COLO668 (cell line): ENCODE measurements at regions not wholly inside any gene's neighbourhood (a gene's known extent, or its start where the extent isn't known, plus 50 kb on each side); places are given as distances from the start of the nearest gene placed in this dataset.
"Not testable (repeated sequence)": the region's sequence is repeated elsewhere in the genome, so short reads cannot be mapped to it uniquely, and the experiment has no call there.

Experiments
- DNase-seq: peaks from one replicate; lab custom pipeline; 2025; ENCODE audit not compliant: unreplicated experiment; lab: John Stamatoyannopoulos, UW

- DNase-seq: no peak
Measured at GRCh38 chr12:92404259-92404894, 258.7 kb upstream of the BTG1 start.

GRCh38 chr12:92403210-92404175 is 257.8 kb upstream of the BTG1 start:
- DNase-seq: no peak

GRCh38 chr12:92402415-92402814 is 256.8 kb upstream of the BTG1 start:
- no peak for DNase-seq

- no peak for DNase-seq
Measured at GRCh38 chr12:92400006-92400405, 254.4 kb upstream of the BTG1 start.

- no peak for DNase-seq
Measured at GRCh38 chr12:92398565-92399309, 253.1 kb upstream of the BTG1 start.

GRCh38 chr12:92396647-92397252 is 251.1 kb upstream of the BTG1 start:
- DNase-seq: no peak

GRCh38 chr12:92395322-92395721 is 249.7 kb upstream of the BTG1 start:
- DNase-seq: no peak

GRCh38 chr12:92394895-92395294 is 249.2 kb upstream of the BTG1 start:
- DNase-seq: no peak

GRCh38 chr12:92393504-92393903 is 247.9 kb upstream of the BTG1 start:
- DNase-seq: peak; percentile 22

GRCh38 chr12:92391726-92392125 is 246.1 kb upstream of the BTG1 start:
- not testable (repeated sequence) for DNase-seq

GRCh38 chr12:92389466-92389865 is 243.8 kb upstream of the BTG1 start:
- DNase-seq: no peak

GRCh38 chr12:92385296-92385695 is 239.7 kb upstream of the BTG1 start:
- no peak for DNase-seq

GRCh38 chr12:92384571-92384970 is 238.9 kb upstream of the BTG1 start:
- DNase-seq: no peak

- DNase-seq: no peak
Measured at GRCh38 chr12:92382383-92382878, 236.8 kb upstream of the BTG1 start.

- DNase-seq: no peak
Measured at GRCh38 chr12:92381856-92382255, 236.2 kb upstream of the BTG1 start.

- no peak for DNase-seq
Measured at GRCh38 chr12:92378682-92379479, 233.2 kb upstream of the BTG1 start.

- DNase-seq: not testable (repeated sequence)
Measured at GRCh38 chr12:92375504-92375903, 229.9 kb upstream of the BTG1 start.

- no peak for DNase-seq
Measured at GRCh38 chr12:92370828-92371227, 225.2 kb upstream of the BTG1 start.

- no peak for DNase-seq
Measured at GRCh38 chr12:92369636-92370035, 224.0 kb upstream of the BTG1 start.

- no peak for DNase-seq
Measured at GRCh38 chr12:92369056-92369455, 223.4 kb upstream of the BTG1 start.
